ENCODE measurements at regions not wholly inside any gene's neighbourhood (a gene's known extent, or its start where the extent isn't known, plus 50 kb on each side); places are given as distances from the start of the nearest gene placed in this dataset.
"Not testable (repeated sequence)": the region's sequence is repeated elsewhere in the genome, so short reads cannot be mapped to it uniquely, and the experiment has no call there.

DNA sequence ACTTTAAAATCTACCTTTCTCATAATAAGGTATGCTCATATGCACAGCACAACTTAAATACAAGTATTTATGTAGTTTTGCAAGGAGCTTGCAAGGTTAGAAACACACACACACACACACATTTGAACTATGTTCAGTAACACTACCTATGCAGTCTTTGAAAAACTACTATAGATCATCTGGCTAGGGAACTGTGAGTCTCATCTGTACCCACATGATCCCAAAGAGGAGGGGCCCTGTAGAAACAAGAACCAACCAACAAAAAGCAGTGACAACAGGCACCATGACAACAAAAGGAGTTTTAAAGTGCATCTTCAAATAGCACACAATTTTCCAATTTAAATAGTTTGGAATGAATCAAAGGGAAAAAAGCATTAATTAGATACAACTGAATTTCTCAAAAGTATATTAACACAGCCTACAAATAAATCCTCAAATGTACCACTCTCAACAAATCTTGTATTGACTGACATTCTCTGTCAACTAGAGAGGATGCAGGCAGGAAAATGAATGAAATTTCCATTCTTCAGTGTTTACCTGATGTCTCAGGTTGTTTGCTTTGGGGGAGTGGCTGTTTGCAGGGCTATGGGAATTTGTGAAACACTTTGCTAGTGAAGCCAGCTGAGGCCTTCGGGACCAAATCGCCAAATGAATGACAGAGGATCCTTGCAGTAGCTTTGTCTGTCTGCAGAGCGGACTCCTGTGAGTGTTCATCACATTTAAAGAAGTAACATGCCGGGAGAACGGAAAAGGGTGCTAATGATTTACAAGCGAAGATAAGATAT, 297.6 kb downstream of the BCL2L11 start:
- TF ChIP-seq, protein P1, sequence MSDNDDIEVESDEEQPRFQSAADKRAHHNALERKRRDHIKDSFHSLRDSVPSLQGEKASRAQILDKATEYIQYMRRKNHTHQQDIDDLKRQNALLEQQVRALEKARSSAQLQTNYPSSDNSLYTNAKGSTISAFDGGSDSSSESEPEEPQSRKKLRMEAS (IDR thresholded peaks at IDR 0.05), result not testable (repeated sequence)
- not testable (repeated sequence) for TF ChIP-seq ZFX (IDR thresholded peaks at IDR 0.05); CTCF (IDR thresholded peaks at IDR 0.05 in 2 of 3, conservative IDR thresholded peaks at IDR 0.05 in 1 of 3; ENCODE audit: borderline replicate concordance in 1 of 3, insufficient read depth in 1 of 3, low read depth in 2 of 3, low read length in 2 of 3); POLR2A (IDR thresholded peaks at IDR 0.05; ENCODE audit: borderline replicate concordance, extremely low read depth, insufficient read depth, insufficient read length); EZH2 (IDR thresholded peaks at IDR 0.05); POLR2AphosphoS5 (IDR thresholded peaks at IDR 0.05; ENCODE audit: low read depth, low read length); REST (IDR thresholded peaks at IDR 0.05; ENCODE audit: low read depth); ELF1 (IDR thresholded peaks at IDR 0.05; ENCODE audit: borderline replicate concordance, low read depth); CEBPB (IDR thresholded peaks at IDR 0.05; ENCODE audit: low read depth); CBX3 (IDR thresholded peaks at IDR 0.05; ENCODE audit: low read depth); RAD21 (IDR thresholded peaks at IDR 0.05; ENCODE audit: low read depth); SP1 (IDR thresholded peaks at IDR 0.05; ENCODE audit: low read depth); EZH2phosphoT487 (IDR thresholded peaks at IDR 0.05; ENCODE audit: borderline replicate concordance)

All from HCT116 (cell line).